ENCODE measurements at regions not wholly inside any gene's neighbourhood (a gene's known extent, or its start where the extent isn't known, plus 50 kb on each side); places are given as distances from the start of the nearest gene placed in this dataset.
"Not testable (repeated sequence)": the region's sequence is repeated elsewhere in the genome, so short reads cannot be mapped to it uniquely, and the experiment has no call there.

- no peak for DNase-seq (ENCODE audit: low spot score)
Measured at GRCh38 chr4:148955564-148956297, 513.5 kb upstream of the NR3C2 start.

- no peak for DNase-seq (ENCODE audit: low spot score)
Measured at GRCh38 chr4:148954011-148954749, 512.0 kb upstream of the NR3C2 start.

GRCh38 chr4:148951346-148951745, 509.1 kb upstream of the NR3C2 start:
- no peak for DNase-seq (ENCODE audit: low spot score)

- DNase-seq (ENCODE audit: low spot score), result no peak
Measured at GRCh38 chr4:148946271-148946670, 504.1 kb upstream of the NR3C2 start.

GRCh38 chr4:148944839-148945219, 502.6 kb upstream of the NR3C2 start:
- no peak for DNase-seq (ENCODE audit: low spot score)

DNA sequence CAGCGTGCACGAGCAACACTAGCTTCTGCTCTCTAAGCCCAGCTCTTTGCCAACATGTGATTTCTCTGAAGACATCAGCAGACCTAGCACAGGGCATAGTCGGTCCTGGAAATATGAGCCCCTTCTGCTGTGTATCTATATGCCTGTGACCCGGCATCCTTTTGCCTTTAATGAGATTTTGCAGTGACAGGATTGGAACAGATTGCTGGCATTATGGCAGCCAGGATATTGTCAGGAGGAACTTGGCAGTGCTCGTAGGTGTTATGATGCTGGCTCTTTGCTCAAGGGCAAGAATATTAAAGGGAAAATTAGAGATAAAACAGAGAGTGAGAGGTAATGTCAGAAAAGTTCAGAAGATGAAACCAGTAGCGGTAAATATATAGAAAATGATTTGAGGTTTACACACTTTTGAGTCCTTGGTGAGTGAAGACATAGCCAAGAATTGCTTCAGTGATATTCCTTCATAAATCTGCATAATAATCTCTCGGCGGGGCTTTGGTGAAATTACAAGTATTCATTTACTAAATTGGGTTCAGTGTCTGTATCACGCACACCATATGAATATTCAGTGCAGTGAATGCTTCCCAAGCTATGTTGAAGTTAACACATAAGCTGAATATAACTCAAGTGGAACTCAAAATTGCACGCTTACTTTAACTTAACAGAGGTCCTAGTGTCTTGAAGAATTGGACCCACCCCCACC, 502.1 kb upstream of the NR3C2 start:
- no peak for DNase-seq (ENCODE audit: low spot score)

GRCh38 chr4:148934926-148935578, 492.8 kb upstream of the NR3C2 start:
- DNase-seq (ENCODE audit: low spot score), result no peak

- DNase-seq (ENCODE audit: low spot score), result no peak
Measured at GRCh38 chr4:148926276-148927260, 484.4 kb upstream of the NR3C2 start.

GRCh38 chr4:148923881-148924280, 481.7 kb upstream of the NR3C2 start:
- DNase-seq (ENCODE audit: low spot score), result no peak

DNA sequence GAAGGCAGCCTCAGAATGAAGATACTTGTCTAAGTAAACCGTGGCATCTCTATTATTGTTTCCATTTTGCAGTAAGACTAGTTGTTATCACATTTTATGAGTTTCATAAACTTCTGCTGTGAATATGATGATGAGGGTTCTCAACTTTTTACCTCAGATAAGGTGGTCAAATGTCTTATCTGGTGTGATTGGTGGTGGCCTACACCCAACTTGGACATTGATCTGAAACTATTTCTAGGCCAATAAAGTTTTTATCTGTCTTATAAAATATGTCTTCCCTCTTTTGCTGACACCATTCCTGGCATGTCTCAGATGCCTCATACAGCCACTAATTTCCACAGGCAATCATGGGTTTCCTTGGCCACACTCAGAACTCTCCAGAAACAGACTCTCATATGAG, 480.3 kb upstream of the NR3C2 start:
- DNase-seq (ENCODE audit: low spot score), result no peak

DNA sequence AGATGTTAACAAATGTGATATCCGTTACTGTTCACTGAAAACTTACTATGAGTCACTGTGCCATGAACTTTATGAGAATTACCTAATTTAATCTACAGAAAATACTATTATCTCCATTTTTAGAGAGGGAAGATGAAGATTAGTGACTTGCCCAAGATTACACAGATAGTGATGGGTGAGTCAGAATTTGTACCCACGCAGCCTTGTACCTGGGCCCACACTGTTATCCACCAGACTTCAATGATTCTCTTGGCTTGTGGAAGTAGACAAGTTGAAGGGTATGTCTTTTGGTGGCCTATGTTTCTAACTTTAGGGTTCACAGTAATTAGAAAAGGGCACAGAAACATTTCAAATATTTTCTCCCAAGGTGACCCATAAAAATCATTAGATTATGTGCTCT, 472.5 kb upstream of the NR3C2 start:
- DNase-seq (ENCODE audit: low spot score), result no peak

DNA sequence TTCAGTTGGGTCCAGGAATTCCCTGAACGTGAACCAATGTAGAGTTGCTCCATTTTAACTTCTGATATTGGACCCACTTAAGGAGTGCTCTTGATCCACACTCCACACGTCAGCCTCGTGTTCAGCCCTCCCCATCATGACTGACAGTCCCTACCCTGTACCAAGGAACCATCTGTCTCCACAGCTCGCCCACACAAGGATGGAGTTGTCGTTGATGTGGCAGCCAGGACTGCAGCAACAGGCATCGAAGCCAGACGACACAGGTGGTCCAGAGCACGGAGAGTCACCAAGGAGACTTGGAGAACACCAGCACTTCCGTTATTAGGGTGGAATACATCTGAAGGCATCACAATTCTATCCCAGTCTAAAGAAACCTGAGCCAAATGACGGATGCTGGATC, 472.1 kb upstream of the NR3C2 start:
- DNase-seq (ENCODE audit: low spot score), result no peak

GRCh38 chr4:148903388-148903787, 461.2 kb upstream of the NR3C2 start:
- DNase-seq (ENCODE audit: low spot score), result no peak

DNA sequence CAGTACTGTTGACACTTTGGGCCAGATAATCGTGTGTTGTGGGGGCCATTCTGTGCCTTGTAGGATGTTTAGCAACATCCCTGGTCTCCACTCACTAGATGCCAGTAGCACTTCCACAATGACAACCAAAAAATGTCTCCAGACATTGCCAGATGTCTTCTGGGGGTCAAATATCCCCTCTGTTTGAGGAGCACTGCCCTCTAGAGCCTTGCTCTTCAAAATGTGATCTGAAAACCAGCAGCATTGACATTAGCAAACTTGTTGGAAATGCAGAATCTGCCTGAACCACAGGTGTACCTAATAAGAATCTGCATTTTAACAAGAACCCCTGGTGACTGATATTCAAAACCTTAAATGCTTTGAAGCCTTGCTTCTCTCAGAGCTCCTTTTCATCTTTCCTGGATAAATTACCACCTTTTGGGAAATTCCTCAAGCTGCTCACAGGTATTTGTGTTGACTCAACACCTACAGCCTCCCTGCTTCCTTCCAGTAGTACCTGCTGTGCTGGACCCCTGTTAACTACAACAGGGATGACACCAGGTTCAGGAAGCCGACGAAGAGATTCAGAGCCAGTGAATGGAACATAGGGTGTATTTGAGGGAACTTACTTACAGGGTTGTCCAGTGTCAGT, 459.0 kb upstream of the NR3C2 start:
- no peak for DNase-seq (ENCODE audit: low spot score)

DNA sequence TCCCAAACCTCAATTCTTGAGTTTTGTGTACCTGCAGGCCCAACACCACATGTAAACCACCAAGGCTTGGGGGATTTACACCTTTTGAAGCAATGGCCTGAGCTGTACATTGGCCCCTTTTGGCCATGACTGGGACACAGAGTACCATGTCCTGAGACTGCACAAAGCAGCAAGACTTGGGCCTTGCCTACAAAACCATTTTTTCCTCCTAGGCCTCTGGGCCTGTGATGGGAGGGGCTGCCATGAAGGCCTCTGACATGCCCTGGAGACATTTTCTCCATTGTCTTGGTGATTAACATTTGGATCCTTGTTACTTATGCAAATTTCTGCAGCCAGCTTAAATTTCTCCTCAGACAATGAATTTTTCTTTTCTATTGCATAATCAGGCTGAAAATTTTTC, 455.9 kb upstream of the NR3C2 start:
- DNase-seq (ENCODE audit: low spot score), result not testable (repeated sequence)

GRCh38 chr4:148893095-148893494, 450.9 kb upstream of the NR3C2 start:
- no peak for DNase-seq (ENCODE audit: low spot score)

GRCh38 chr4:148883891-148884290, 441.7 kb upstream of the NR3C2 start:
- no peak for DNase-seq (ENCODE audit: low spot score)

GRCh38 chr4:148883435-148883834, 441.2 kb upstream of the NR3C2 start:
- no peak for DNase-seq (ENCODE audit: low spot score)

DNA sequence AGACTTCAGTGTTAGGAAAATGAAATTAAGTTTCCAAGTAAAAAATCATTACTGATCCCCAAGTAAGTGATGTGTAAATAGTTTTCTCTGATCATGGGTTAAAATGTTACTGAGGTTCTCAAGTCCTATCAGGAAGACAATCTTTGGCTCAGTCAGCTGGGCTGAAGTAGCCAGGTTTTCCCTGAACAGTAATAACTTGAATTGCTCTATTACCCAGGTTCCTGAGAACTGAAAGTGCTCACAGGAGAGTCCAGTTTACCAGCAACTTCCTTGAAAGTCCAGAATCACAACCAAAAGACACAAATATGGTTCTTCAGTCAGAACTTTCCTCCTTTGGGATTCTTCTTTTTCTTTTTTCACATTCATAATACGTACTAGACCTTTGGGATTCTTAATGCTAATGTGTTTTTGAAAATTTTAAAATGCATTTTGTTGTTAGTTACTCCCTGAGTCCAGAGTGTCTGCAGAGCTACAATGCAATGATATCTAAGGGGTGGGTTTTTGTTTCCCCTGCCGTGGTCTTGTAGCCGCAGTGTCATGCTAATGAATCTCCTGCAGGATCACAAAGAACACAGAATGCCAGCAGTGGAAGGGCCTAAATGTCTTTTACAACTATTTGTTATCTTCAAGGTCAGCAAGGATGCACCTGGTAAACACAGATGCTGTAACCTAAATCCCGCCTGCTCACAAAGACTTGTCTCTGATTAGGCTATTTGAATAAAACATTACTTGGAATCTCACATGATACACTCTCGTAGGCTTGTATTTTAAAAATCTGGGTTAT, 439.8 kb upstream of the NR3C2 start:
- no peak for DNase-seq (ENCODE audit: low spot score)

GRCh38 chr4:148874331-148874730, 432.1 kb upstream of the NR3C2 start:
- DNase-seq (ENCODE audit: low spot score), result no peak
